ENCODE measurements at regions not wholly inside any gene's neighbourhood (a gene's known extent, or its start where the extent isn't known, plus 50 kb on each side); places are given as distances from the start of the nearest gene placed in this dataset.
"Not testable (repeated sequence)": the region's sequence is repeated elsewhere in the genome, so short reads cannot be mapped to it uniquely, and the experiment has no call there.

DNA sequence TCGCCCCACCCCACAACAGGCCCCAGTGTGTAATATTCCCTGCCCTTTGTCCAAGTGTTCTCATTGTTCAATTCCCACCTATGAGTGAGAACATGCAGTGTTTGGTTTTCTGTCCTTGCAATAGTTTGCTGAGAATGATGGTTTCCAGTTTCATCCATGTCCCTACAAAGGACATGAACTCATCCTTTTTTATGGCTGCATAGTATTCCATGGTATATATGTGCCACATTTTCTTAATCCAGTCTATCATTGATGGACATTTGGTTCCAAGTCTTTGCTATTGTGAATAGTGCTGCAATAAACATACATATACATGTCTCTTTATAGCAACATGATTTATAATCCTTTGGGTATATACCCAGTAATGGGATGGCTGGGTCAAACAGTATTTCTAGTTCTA lies 132.7 kb downstream of the SNX10 start:
- not testable (repeated sequence) for DNase-seq (ENCODE audit: low spot score)

DNA sequence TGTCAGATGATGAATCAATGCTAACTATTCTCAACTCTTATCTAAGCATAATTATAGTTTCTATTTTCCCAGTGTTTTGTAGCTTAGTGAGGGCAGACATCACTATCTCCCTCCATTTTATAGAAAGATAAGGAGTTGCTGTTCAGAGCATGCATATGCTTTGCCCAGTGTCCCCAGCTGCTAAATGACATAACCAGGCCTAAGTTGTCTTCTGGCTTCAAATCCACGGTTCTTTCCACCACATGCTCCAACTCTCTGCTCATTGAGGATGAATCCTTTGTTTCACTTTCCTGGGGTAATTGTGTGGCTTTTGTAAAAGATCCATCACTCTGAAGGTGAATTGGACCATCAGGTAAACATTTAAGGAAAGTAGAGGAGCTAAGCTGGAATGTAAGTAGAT lies 134.0 kb downstream of the SNX10 start:
- no peak for DNase-seq (ENCODE audit: low spot score)

DNA sequence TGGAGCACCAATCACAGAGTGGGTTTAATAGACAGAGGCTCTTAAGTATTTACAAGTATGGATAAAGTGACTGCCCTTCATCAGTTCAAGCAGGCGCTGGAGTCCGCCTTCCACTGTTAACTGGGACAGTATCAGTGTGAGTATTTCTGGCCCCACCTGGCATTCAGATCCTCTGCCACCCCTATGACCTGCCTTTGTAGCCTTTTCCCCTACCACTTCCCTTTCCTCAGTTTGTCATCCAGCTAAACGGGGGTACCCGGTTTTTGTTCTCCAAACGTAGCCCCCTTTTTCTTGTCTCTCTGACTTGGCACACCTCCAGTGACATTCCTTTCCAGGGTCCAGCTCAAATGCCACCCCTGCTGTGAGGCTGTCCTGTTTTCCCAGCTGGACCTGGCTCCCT lies 134.4 kb downstream of the SNX10 start:
- no peak for DNase-seq (ENCODE audit: low spot score)

- DNase-seq (ENCODE audit: low spot score): no peak
Measured at GRCh38 chr7:26428571-26428970, 136.9 kb downstream of the SNX10 start.

DNA sequence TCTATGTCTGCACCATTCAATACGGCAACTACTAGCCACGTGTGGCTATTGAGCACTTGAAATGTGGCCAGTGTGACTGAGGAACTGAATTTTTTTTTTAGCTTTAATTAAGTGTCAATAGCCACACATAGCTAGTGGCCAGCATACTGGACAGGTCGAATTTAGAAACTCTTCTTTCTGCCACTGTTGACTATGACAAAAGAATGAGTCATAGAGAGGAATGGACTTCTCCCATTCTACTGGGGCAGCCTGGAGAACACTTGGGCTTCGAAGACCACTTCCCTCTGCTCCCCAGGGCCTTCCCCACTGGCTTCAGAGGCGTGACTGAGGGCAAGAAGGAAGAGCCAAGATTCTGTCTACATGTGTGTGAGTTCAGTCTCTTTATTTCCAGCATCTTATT lies 137.5 kb downstream of the SNX10 start:
- no peak for DNase-seq (ENCODE audit: low spot score)

DNA sequence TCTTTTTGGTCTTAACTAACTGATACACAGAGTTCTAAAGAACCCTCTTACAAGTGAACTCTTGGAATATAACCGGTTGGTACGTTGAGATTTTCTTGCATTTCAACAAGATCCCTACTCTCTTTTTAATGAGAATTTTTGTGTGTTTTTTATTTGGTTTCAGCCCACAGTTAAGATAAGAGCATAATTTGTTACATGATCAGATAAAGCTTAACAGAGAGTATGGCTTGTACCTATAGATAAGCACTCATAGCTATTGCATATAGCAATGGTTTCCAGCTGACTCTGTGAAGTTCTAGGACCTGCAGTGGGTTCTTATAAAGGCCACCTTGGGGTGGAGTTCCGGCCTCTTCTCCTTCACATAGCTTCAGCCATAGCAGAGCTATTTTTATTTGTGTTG lies 143.3 kb downstream of the SNX10 start:
- no peak for DNase-seq (ENCODE audit: low spot score)

- DNase-seq (ENCODE audit: low spot score): no peak
Measured at GRCh38 chr7:26437003-26437532, 145.4 kb downstream of the SNX10 start.

DNA sequence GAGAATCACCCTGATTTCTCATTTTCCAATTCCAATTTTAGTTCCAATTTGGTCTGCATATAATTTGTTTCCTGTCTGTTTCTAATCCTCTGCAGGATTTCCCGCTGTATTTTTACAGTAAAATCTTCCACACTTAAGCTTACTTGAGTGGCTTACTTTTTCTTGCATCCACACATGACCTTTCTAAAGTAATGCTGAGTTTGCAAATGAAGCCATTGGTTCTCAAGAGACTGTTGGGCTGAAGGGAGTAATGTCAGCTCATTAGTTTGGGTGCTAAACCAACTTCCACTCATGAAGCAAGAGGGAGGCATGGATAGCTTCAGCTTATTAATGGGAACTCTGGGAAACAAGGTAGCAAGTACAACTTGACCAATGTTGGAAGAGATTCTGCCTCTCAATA lies 146.4 kb downstream of the SNX10 start:
- no peak for DNase-seq (ENCODE audit: low spot score)

DNA sequence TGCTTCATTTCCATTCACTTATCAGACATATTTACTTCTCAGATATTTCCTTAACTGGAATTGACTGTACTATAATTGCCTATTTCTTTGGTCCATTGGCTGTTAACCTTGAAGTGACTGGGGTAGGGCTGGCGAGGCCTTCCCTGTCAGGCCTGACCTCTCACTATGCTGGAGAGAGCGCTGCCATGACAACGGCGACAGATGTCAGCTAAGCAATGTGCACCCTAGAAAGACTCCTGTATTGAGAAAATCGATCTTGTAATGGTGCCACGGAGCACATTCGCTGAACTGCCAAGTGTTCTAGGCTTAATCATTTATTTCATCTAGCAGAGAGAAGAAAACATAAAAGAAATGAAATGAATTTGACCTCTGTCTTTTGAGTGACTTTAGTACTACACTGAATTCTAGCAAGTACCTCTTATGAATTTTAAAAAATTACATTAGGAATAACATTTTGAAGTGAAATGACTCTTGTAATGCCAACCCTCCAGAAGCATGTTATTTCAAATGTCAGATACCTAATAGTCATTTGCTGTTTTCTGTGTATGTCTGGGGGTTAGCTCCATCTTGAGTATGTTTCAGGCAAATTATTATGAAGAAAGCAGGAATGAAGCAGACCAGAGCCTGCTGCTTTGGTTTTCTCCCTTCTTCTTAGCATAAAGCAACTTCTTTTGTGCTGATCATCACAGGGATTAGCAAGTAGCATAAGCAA lies 148.0 kb downstream of the SNX10 start:
- DNase-seq (ENCODE audit: low spot score): no peak

GRCh38 chr7:26440233-26441001 lies 148.8 kb downstream of the SNX10 start:
- no peak for DNase-seq (ENCODE audit: low spot score)

GRCh38 chr7:26441002-26441521 lies 149.4 kb downstream of the SNX10 start:
- DNase-seq (ENCODE audit: low spot score): no peak

- no peak for DNase-seq (ENCODE audit: low spot score)
Measured at GRCh38 chr7:26441611-26442277, 150.1 kb downstream of the SNX10 start.

- DNase-seq (ENCODE audit: low spot score): no peak
Measured at GRCh38 chr7:26443006-26443405, 151.3 kb downstream of the SNX10 start.

GRCh38 chr7:26443751-26444150 lies 152.1 kb downstream of the SNX10 start:
- no peak for DNase-seq (ENCODE audit: low spot score)

- no peak for DNase-seq (ENCODE audit: low spot score)
Measured at GRCh38 chr7:26444555-26444954, 152.9 kb downstream of the SNX10 start.

DNA sequence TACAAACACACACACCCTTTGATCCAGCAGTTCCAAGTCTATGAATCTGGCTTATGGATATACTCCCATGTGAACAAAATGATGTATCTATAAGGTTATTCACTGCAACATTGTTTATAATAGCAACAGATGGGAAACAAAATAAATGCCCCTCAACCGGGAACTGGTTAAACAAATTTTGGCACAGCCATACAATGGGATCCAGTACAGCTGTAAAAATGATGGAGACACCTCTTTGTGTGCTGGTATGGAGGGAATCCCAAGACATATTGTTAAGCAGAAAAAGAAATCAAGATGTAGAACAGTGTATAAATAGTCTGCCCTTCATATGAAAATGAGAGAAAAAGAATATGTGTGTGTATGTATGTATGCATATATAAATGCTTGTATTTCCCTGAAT lies 155.5 kb downstream of the SNX10 start:
- DNase-seq (ENCODE audit: low spot score): no peak

- DNase-seq (ENCODE audit: low spot score): no peak
Measured at GRCh38 chr7:26449175-26450165, 157.8 kb downstream of the SNX10 start.

- no peak for DNase-seq (ENCODE audit: low spot score)
Measured at GRCh38 chr7:26451997-26452396, 160.3 kb downstream of the SNX10 start.

DNA sequence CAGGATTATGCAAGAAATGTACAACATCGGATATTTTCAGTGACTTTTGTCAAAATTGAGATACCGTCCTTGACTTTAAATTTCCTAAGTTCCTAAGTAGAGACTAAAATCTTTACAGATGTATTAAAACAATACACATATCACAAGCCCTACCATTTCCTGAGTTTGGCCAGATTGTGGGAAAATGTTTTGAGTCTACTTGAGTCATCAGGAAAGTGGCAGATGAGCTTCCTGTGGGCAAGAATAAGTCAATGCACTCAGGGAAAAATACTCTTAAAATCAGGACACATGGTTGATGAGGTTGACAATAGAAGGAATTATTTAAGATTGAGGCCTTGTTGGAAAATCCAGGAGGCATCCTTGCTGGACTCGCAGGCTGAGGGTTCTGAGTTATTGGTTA lies 162.5 kb downstream of the SNX10 start:
- no peak for DNase-seq (ENCODE audit: low spot score)

GRCh38 chr7:26457696-26458327 lies 166.2 kb downstream of the SNX10 start:
- no peak for DNase-seq (ENCODE audit: low spot score)
